Epithelial cell of proximal tubule (primary cell): ENCODE measurements at regions not wholly inside any gene's neighbourhood (a gene's known extent, or its start where the extent isn't known, plus 50 kb on each side); places are given as distances from the start of the nearest gene placed in this dataset.

ENCODE experiments used
- DNase-seq: peaks from one replicate; pipeline ENCODE4 v3.0.0-alpha.2; 2011; ENCODE audit warnings: low read depth
- H3K4me3 ChIP-seq: 2 replicates; pipeline ENCODE4 v1.5.1; 2011; ENCODE audit warnings: low read depth, mild to moderate bottlenecking, low read length
- TF ChIP-seq, protein P1 (sequence below): conservative IDR thresholded peaks from 2 replicates; pipeline ENCODE4 v1.5.1; 2012; ENCODE audit warnings: low read depth, mild to moderate bottlenecking, low read length

DNA sequence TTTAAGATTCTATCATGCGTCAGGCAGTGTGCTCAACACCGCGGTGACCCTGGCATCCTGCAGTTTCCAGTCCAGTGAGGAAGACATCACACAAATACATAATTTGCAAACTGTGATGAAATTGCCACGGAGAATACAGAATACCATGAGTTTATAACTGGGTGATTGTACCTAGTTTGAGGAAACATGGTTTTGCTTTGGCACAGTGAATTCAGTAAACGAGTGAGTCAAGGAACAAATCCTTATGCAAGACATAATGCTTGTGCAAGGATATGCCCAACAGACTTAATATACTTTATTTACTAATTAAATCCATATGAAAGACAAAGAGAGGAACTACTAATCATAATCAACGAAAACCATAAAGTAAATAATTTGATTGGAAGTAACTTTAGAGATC, 311.8 kb upstream of the TMTC1 start:
- H3K4me3 ChIP-seq, result no peak overlapping the region
- DNase-seq, result no peak
- TF ChIP-seq, protein P1, sequence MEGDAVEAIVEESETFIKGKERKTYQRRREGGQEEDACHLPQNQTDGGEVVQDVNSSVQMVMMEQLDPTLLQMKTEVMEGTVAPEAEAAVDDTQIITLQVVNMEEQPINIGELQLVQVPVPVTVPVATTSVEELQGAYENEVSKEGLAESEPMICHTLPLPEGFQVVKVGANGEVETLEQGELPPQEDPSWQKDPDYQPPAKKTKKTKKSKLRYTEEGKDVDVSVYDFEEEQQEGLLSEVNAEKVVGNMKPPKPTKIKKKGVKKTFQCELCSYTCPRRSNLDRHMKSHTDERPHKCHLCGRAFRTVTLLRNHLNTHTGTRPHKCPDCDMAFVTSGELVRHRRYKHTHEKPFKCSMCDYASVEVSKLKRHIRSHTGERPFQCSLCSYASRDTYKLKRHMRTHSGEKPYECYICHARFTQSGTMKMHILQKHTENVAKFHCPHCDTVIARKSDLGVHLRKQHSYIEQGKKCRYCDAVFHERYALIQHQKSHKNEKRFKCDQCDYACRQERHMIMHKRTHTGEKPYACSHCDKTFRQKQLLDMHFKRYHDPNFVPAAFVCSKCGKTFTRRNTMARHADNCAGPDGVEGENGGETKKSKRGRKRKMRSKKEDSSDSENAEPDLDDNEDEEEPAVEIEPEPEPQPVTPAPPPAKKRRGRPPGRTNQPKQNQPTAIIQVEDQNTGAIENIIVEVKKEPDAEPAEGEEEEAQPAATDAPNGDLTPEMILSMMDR, result no peak

DNA sequence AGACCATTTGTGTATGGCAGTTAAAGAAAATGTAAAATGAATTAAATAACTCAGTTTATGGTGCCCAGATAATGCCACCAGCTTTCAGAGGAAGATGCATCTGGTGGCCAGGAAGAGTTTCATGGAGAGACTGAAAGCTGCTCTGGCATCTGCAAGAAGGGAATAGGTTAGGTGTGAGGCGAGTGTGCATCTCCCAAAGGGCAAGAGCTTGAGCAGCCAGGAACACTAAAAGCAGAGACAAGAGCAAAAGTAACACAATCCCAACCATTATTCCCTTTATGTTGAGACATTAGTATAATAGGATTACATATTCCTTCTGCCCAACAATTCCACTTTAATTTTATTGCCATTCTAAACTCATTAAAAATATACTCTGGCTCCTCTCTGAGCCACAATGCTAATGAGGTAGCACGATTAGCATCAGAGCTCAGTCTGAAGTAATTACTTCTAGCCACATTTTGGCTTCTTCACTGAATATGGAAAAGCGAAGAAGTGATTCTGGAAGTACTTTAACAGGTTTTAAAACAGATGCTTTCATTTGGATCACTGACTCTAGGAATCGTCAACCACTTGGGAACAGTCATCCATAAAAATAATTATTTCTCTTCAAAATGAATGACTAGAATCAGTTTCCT, 309.4 kb upstream of the TMTC1 start:
- TF ChIP-seq, protein P1, result no peak
- no peak overlapping the region for H3K4me3 ChIP-seq
- DNase-seq, result no peak

DNA sequence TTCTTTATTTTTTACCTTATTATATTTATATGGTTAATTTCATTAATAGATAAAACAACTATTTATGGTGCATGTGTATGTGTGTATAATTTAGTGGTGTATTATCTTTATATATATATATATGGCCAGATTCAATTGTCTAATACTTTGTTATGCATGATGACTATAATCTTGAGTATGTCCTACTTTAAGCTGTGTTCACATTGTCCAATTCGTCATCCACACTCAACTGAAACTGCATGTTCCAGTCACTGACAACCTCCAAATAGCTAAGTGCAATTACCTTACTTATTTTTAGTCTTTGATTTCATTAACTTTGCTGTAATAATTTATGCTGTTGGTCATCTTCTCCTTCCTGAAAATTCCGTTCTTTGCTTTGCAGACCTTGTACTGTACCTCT, 306.5 kb upstream of the TMTC1 start:
- no peak for DNase-seq
- TF ChIP-seq, protein P1, result no peak
- no peak overlapping the region for H3K4me3 ChIP-seq

DNA sequence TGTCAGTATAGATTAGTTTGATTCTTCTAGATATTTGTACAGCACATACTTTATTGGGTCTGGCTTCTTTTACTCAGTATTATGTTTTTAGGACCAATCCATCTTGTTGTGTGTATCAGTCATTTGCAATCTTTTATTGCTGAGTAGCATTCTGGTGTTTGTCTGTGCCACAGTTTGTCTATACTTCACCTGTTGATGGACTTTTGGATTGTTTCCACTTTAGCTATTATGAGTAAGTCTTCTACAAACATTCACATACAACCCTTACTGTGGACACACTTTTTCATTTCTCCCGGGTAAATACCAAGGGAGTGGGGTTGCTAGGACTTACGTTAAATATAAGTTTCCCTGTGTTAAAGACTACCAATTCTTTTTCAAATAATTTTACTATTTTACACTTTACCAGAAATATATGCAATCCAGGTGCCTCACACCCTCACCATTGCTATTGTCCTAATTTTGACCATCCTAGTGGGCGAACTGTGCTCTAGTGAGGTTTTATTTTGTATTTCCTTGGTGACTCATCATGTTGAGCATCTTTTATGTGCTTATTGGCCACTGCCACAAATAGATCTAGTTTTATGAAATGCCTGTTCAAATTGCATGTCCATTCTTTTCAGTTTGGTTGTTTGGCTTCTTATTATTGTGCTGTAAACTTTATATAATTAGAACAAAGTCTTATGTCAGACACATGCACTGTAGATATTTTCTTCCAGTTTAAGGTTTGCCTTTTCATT, 304.7 kb upstream of the TMTC1 start:
- TF ChIP-seq, protein P1, result no peak
- no peak for DNase-seq
- no peak overlapping the region for H3K4me3 ChIP-seq

DNA sequence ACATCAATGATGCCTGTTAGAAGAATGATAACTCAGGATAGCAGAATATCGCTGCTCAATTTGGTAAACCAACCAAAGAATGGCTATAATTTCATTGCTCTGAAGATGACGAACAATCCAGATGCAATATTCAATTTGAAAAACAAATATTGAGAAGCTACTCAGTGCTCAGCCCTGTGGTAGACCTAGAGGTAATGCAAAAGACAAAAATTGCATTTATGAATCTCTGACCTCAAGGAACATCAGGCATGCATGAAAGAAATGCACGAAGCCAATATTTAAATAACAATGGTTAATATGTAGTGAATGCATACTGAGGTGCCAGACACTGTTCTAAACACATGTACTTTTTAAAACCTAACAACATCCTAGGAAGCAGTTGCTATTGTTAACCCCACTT, 298.6 kb upstream of the TMTC1 start:
- no peak overlapping the region for H3K4me3 ChIP-seq
- no peak for DNase-seq
- TF ChIP-seq, protein P1, result no peak

DNA sequence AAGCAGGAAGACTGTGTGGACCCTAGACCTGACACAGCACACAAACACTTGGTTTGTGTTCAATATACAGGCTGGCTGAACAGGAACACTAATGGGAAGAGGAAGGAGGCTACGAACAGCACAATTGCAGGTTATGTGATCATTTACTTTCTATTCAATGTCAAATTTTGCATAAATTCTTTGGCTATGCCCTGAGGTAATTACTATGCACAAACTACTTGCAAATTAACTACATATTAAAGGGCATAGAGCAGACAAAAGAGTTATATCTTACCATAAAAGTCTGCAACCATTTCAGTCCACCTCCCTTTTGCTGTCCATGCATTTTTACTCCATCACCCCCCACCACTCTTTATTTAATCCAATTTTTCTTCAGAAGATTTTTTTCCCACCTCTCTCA, 291.2 kb upstream of the TMTC1 start:
- TF ChIP-seq, protein P1, result no peak
- H3K4me3 ChIP-seq, result no peak overlapping the region
- no peak for DNase-seq

DNA sequence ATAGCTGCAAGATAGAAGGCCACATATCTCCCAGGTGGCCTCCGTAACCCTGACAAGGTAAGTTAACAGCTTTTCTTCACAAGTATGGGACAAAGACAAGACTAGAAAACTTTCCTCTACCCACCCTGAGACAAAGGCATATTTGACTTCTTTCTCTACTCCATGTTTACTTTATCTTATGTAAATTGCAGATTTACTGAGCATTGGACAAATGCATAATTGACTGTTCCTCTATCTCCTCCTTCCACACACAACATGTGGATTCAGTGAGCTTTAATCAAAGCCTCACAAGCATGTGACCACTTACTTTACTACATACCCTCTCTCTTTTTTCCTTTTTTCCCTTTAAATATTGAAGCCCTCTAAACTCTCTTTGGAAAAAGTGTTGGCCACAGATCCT, 289.1 kb upstream of the TMTC1 start:
- TF ChIP-seq, protein P1, result no peak
- H3K4me3 ChIP-seq, result no peak overlapping the region
- DNase-seq, result no peak
